ENCODE measurements at regions not wholly inside any gene's neighbourhood (a gene's known extent, or its start where the extent isn't known, plus 50 kb on each side); places are given as distances from the start of the nearest gene placed in this dataset.

DNA sequence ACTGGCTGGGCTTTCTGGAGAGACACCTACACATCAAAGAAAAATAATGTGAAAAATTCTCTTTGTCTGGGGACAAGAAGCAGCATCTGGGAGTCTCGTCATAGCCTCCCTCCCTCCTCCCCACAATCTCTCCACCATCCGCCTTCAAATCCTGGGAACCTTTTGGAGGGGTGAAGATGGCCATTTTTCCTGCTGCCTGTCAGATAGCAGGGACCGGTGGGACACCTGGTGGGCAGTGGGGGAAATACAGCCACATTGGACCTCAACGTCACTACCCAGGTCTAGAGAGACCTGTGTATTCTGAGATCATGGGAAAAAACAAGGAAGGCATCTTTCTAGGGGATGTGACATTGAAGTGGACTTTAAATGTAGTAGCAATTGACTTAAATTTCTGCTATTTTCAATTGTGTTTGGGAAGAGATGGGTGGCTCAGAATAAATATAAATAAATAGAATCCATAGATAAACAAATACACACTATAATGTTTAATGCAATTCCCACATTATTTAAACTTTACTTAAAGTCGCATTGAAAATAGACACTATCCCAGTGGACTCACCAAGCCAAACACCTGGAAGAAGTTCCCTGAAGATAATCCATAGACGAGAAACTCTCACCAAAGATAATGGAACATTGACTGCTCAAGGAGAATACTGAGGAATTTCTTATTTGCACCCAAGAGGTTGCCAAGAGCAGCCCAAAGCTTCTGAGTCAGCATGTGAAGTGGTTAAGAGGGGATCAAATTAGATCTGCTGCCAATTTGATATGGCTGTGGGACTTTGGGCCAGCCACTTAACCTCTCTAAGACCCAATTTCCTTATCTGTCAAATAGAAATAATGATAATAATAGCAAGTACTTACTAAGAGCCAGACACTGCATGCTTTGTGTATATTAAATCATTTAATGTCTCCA is 147.6 kb upstream of the CAMK1G start:
- FAIRE-seq: no peak

GRCh38 chr1:209439828-209440227 is 143.7 kb upstream of the CAMK1G start:
- FAIRE-seq: no peak

More for the DNA sequence above, 147.6 kb upstream of the CAMK1G start:
- DNase-seq (ENCODE audit: low spot score): peak; percentile 86

DNA sequence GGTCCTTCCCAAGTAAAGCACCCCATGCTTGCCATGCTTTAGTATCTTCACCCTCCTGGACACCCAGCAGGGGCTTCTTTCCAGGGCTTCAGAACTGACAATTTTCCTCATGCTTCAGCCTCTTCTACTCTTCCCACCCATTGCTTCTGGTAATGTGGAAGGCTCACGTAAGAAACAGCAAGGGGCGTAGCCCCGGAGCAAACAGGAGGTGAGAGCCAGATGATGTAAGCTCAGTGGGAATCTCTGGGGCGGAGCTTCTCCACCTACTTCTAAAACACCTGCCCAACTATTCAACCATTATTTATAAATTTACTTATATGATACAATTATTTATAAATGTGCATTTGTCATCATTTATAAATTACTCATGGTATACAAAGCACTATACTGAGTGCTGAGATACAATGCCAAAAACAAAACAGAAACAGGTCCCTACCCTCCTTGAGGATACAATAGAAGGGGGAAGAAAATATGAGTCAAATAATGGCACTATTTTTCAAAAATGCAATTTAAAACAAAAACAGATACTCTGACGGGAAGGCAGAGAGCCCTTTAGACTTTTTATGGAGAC is 140.1 kb upstream of the CAMK1G start:
- no peak for FAIRE-seq
- DNase-seq (ENCODE audit: low spot score): no peak

More at GRCh38 chr1:209439828-209440227, 143.7 kb upstream of the CAMK1G start:
- DNase-seq (ENCODE audit: low spot score): no peak

- DNase-seq (ENCODE audit: low spot score): no peak
- no peak for FAIRE-seq
Observed at GRCh38 chr1:209443975-209444651, 139.4 kb upstream of the CAMK1G start.

GRCh38 chr1:209444961-209445360 is 138.6 kb upstream of the CAMK1G start:
- FAIRE-seq (no peak), DNase-seq (ENCODE audit: low spot score) (no peak)

DNA sequence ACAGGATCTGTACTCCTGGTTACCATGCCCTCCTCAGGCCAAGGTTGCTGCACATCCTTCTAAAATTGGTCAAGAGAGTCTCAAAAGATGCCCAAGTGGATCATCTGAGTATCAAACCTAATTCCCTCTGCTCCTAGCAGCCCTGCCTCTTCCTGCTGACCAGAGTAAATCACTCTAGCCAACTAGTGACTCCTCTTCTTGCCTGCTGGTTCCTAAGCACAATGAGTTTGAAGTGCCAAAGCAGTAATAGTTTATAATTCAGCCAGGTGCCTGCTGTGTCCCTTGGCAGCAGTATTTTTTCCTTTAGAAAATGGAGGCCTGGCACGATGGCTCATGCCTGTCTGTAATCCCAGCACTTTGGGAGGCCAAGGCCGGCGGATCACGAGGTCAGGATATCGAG is 137.9 kb upstream of the CAMK1G start:
- FAIRE-seq (no peak), DNase-seq (ENCODE audit: low spot score) (no peak)

DNA sequence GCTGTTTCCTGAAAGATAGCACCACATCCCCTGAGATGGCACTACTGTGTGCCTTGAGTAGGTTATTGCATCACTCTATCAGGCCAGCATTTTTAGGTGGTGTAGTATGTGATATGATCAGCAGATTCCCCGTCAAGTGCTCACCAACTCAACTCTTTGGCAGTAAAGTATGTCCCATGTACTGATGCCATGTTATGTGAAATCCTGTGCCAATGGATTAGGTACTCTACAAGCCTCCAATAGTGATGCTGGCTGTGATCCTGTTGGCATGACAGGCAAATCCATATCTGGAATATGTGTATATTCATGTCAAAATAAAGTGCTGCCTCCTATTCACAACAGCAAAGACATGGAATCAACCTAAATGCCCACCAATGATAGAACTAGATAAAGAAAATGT is 137.2 kb upstream of the CAMK1G start:
- DNase-seq (ENCODE audit: low spot score): no peak
- FAIRE-seq: no peak

DNA sequence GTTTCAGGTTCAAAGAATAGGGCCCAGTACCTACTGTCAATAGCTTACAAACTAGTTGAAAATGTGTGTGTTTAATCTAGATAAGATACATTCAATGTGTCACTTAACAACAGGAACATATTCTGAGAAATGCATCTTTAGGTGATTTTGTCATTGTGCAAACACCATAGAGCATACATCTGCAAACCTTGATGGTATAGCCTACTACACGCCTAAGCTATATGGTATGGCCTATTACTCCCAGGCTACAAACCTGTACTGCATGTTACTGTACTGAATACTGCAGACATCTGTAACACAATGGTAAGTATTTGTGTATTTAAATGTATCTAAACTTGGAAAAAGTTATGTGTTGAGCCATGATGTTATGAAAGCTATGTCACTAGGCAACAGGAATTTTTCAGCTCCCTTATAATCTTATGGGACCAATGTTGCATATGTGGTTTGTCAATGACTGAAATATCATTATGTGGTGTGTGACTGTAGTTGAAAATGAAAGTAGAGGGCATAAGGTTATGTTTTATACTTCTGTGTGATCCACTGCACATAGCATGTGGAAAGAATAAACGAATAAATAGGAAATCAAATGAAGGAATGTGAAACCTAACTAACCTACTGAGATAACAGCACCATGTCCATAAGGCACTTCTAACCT is 129.0 kb upstream of the CAMK1G start:
- FAIRE-seq: peak; percentile 37
- no peak for DNase-seq (ENCODE audit: low spot score)

DNA sequence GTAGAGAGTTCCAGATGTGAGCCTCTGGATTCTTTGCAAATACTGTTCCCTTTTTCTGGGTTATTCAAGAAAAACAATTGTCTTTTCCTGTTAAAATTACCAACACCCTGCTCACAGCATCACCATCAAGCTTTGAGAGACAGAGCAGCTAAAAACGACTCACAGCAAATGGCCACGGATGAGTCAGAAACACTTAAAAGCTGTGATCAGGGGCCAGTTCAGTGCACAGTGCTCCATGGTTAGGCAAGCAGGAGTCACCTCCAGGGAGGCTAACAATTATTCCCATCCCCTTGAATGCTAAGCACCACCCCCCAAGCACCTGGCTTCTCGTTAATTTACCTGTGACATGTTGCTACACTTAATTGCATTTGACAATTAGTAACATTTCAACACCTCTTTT is 128.4 kb upstream of the CAMK1G start:
- DNase-seq (ENCODE audit: low spot score) (no peak), FAIRE-seq (no peak)

GRCh38 chr1:209455661-209456358 is 127.7 kb upstream of the CAMK1G start:
- no peak for FAIRE-seq

GRCh38 chr1:209456878-209457277 is 126.6 kb upstream of the CAMK1G start:
- DNase-seq (ENCODE audit: low spot score) (no peak), FAIRE-seq (no peak)

More at GRCh38 chr1:209455661-209456358, 127.7 kb upstream of the CAMK1G start:
- no peak for DNase-seq (ENCODE audit: low spot score)

DNA sequence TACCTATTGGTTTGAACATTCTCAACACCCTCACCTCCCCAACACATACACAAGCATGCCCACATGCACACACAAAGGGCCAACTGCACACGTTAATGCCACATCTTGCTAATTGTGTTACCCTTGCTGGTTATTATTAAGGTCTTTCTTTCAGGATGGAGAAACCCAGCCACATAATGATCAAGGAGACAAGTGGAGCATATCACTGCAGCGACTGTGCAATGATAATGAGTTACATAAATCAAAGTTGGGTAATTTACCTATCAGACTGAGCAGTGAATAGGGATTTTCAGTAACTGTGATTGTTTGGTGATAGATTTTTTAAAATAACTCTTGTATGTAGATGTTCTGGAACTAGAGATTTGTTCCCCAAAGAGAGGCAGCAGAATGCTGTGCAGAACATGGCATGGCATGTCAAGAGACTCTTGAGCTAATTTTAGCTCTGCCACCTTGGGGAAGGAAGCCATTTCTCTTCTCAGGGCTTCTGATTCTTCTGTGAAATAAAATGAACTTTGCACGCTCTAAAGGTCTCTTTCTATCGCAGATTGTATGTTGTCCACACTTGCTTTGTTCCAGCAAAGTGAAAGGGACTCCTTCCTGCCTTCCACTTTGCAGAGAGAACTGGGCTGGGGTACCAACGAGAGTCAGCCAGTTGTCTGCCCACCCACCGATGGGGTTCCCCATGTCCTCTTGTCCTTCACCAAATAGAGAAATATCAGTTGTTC is 126.0 kb upstream of the CAMK1G start:
- no peak for FAIRE-seq
- DNase-seq (ENCODE audit: low spot score): no peak

DNA sequence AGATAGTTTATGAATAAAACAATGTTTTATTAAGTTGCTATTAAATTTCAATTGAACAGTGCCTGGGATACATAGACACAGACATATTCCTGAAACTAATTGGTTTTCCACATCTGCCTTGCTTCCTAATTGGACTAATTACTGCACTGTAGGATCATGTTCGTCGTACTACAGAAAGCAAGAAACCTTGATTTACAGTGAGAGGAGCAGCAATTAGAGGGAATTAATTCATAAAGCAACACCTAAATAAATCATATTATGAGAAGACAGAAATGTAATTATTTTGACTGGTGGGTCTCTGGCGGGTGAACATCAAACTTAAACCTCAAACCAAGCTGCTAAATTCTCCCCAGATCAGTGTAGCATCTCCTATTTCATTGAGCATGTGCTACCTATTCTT is 124.6 kb upstream of the CAMK1G start:
- FAIRE-seq: no peak
- DNase-seq (ENCODE audit: low spot score): no peak

DNA sequence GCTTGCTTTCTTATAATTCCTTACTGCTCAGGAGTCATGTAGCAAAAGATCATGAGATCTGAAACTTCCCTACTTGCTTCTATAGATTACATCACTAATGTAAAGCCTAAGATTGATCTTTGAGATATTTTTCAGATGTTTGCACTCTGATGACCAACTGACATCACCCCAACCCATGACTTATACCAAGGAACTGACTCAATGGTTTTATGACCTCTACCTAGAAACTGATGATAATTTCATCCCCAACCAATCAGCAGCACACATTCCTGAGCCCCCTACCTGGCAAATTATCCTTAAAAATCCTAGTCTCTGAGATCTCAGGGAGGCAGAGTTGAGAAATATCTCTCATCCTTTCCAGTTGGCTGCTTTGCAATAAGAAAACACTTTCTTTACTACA is 122.3 kb upstream of the CAMK1G start:
- DNase-seq (ENCODE audit: low spot score): no peak
- FAIRE-seq: no peak

DNA sequence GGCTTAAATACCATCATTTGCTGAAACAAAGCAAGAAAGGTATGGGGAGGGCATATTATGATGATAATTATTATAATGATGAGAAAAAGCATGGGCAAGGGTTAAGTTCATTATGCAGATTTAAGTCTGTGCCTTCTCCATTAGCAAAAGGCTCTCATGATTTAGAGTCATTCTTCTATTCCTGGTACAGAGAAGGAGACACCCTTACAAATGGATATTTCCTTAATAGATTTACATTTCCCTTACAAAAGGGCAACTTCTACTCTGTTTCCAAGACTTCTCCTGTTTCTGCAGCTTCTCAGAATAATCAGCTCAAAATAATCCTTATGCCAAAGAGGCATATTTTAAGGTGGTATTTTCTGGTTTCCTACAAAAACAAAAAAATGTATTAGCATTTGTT is 121.1 kb upstream of the CAMK1G start:
- no peak for DNase-seq (ENCODE audit: low spot score)
- no peak for FAIRE-seq

DNA sequence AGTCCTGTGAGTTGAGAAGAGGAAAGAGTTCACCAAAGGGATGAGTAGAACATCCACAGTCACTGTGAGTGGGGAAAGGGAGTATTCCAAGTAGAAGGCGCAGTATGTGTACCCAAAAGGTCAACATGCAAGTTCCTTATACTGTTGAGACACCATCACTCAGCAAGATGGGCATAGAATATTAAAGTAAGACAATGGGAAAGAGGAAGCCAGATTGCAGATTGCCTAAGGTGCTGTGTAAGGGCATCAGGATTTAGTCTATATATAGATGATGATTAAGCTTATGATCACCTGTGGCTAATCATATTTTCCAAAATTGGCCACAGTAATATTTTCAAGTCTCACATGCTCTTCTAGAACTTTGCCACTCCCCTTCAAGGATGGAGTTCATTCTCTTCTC is 120.1 kb upstream of the CAMK1G start:
- DNase-seq (ENCODE audit: low spot score) (no peak), FAIRE-seq (no peak)

DNA sequence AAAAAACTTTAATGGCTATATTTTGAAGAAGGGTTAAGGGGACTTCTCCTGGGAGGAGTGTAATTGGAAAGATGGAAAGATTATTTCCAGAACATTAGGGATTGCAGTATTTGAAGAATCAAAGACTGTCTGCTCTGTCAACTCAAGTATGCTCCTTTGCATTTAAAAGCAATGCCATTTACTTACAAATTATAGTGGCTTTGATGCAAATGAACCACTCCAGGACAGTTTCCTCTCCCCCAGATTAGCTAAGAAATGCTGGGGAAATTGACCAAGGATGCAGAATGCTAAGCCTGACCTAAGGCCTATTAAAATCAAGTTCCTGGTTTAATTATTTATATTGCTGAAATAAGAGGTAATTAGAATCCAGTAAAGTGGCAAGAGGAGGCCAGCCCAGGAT is 110.5 kb upstream of the CAMK1G start:
- FAIRE-seq (no peak), DNase-seq (ENCODE audit: low spot score) (no peak)

DNA sequence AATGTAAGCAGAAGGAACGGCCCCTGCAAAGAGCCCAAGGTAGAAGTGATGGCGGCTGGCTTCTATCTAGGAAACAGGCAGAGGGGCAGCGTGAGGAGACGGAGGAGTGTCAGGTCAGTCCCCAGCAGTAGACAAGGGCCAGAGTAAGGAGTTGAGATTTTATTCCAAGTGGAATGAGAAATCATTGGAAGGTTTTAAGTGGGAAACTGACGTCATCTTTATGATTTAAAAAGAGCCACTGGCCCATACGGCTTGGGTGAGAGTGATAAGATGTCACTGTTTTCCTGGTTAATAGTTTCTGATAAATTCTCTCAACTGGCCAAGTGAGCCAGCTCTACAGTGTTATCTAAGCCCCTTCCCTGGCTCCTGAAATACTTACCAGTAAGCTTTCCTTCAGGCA is 103.2 kb upstream of the CAMK1G start:
- no peak for FAIRE-seq

GRCh38 chr1:209483691-209484090 is 99.8 kb upstream of the CAMK1G start:
- FAIRE-seq: no peak
- no peak for DNase-seq (ENCODE audit: low spot score)

More for the DNA sequence above, 103.2 kb upstream of the CAMK1G start:
- no peak for DNase-seq (ENCODE audit: low spot score)

DNA sequence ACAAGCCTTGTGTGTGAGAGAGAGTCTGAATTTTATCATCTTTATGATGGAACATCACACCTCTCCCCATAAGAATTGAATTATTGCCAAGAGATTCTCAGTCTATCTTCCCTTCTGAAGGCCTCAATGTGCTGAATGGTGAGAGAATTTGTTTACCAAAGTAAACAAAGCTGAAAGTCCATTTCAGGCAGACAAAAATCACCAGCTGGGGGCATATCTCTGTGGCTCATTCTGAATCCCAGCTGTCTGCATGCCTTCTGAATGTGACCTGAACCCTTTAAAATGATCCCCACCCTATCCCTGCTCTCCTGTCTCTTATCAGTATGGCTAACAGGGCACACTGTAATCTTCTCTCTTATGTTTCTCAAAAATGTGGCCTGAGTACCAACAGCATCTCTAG is 99.1 kb upstream of the CAMK1G start:
- no peak for DNase-seq (ENCODE audit: low spot score)

More for the DNA sequence above, 99.1 kb upstream of the CAMK1G start:
- FAIRE-seq: no peak

All from urothelium cell line (cell line).